ENCODE measurements at regions not wholly inside any gene's neighbourhood (a gene's known extent, or its start where the extent isn't known, plus 50 kb on each side); places are given as distances from the start of the nearest gene placed in this dataset.

GRCh38 chr19:28949535-28949934 is 263.4 kb downstream of the UQCRFS1 start:
- H3K4me3 ChIP-seq (replicated peaks; ENCODE audit: low read depth, low read length): no peak overlapping the region
- no peak for DNase-seq (ENCODE audit: extremely low read depth, low read depth)
- no peak for TF ChIP-seq CTCF (IDR thresholded peaks at IDR 0.05; ENCODE audit: low read depth, low read length, missing control alignments)

- DNase-seq (ENCODE audit: extremely low read depth, low read depth): no peak
- H3K4me3 ChIP-seq (replicated peaks; ENCODE audit: low read depth, low read length): no peak overlapping the region
- no peak for TF ChIP-seq CTCF (IDR thresholded peaks at IDR 0.05; ENCODE audit: low read depth, low read length, missing control alignments)
Observed at GRCh38 chr19:28949027-28949426, 263.9 kb downstream of the UQCRFS1 start.

GRCh38 chr19:28948566-28948965 is 264.4 kb downstream of the UQCRFS1 start:
- no peak overlapping the region for H3K4me3 ChIP-seq (replicated peaks; ENCODE audit: low read depth, low read length)
- DNase-seq (ENCODE audit: extremely low read depth, low read depth): no peak

GRCh38 chr19:28948026-28948425 is 264.9 kb downstream of the UQCRFS1 start:
- H3K4me3 ChIP-seq (replicated peaks; ENCODE audit: low read depth, low read length): no peak overlapping the region
- no peak for TF ChIP-seq CTCF (IDR thresholded peaks at IDR 0.05; ENCODE audit: low read depth, low read length, missing control alignments)
- DNase-seq (ENCODE audit: extremely low read depth, low read depth): no peak

More at GRCh38 chr19:28948566-28948965, 264.4 kb downstream of the UQCRFS1 start:
- no peak for TF ChIP-seq CTCF (IDR thresholded peaks at IDR 0.05; ENCODE audit: low read depth, low read length, missing control alignments)

- DNase-seq (ENCODE audit: extremely low read depth, low read depth): no peak
- no peak for TF ChIP-seq CTCF (IDR thresholded peaks at IDR 0.05; ENCODE audit: low read depth, low read length, missing control alignments)
Observed at GRCh38 chr19:28943651-28944050, 269.3 kb downstream of the UQCRFS1 start.

GRCh38 chr19:28941833-28942232 is 271.1 kb downstream of the UQCRFS1 start:
- no peak overlapping the region for H3K4me3 ChIP-seq (replicated peaks; ENCODE audit: low read depth, low read length)
- TF ChIP-seq CTCF (IDR thresholded peaks at IDR 0.05; ENCODE audit: low read depth, low read length, missing control alignments): no peak
- no peak for DNase-seq (ENCODE audit: extremely low read depth, low read depth)

More at GRCh38 chr19:28943651-28944050, 269.3 kb downstream of the UQCRFS1 start:
- no peak overlapping the region for H3K4me3 ChIP-seq (replicated peaks; ENCODE audit: low read depth, low read length)
